ENCODE measurements at regions not wholly inside any gene's neighbourhood (a gene's known extent, or its start where the extent isn't known, plus 50 kb on each side); places are given as distances from the start of the nearest gene placed in this dataset.

- Histone ChIP-seq H3K27me3 (ENCODE audit: control insufficient read depth in 2 of 2, insufficient read depth in 2 of 2, low read length in 2 of 2) (no peaks in the 10 kb centered on the region), H3K4me2 (ENCODE audit: insufficient read depth, low read length) (no peak overlapping the region), H3K27ac (ENCODE audit: insufficient read depth, low read depth, low read length) (no peak overlapping the region), H3K9ac (replicated peaks; ENCODE audit: extremely low read depth, insufficient read depth, low read length) (no peak overlapping the region), H3K79me2 (ENCODE audit: control insufficient read depth, insufficient read depth, low read length) (no peaks in the 10 kb centered on the region), H3K4me1 (ENCODE audit: control insufficient read depth, extremely low read depth, insufficient read depth, low read length) (no peaks in the 10 kb centered on the region), H3K9me3 (replicated peaks; ENCODE audit: control insufficient read depth, insufficient read depth, low read length) (no peaks in the 10 kb centered on the region), H3K4me3 (replicated peaks in 1 of 3; ENCODE audit: insufficient read depth in 1 of 3, low read depth in 1 of 3, low read length in 3 of 3) (no peak overlapping the region), H3K9me1 (replicated peaks; ENCODE audit: control insufficient read depth, extremely low read depth, insufficient read depth, low read length) (no peaks in the 10 kb centered on the region), H4K20me1 (replicated peaks; ENCODE audit: control insufficient read depth, extremely low read depth, insufficient read depth, low read length) (no peaks in the 10 kb centered on the region), H3K36me3 (ENCODE audit: control insufficient read depth in 2 of 2, extremely low read depth in 1 of 2, insufficient read depth in 2 of 2, low read length in 2 of 2) (no peaks in the 10 kb centered on the region), H2AFZ (ENCODE audit: low read depth, low read length) (no peak overlapping the region)
- POLR2A ChIA-PET = no interaction called here
- FAIRE-seq (no peak), DNase-seq (ENCODE audit: low read depth, low spot score) (no peak)
- no peak for TF ChIP-seq MYC (IDR thresholded peaks at IDR 0.05; ENCODE audit: low read depth, low read length)
- TF ChIP-seq, protein P1, sequence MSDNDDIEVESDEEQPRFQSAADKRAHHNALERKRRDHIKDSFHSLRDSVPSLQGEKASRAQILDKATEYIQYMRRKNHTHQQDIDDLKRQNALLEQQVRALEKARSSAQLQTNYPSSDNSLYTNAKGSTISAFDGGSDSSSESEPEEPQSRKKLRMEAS (IDR thresholded peaks at IDR 0.05; ENCODE audit: insufficient read depth, insufficient read length) = no peak
- TF ChIP-seq GATA2 (IDR thresholded peaks at IDR 0.05; ENCODE audit: insufficient read depth, insufficient read length, low read depth, low read length) = no peak
- no peak for TF ChIP-seq POLR2A (IDR thresholded peaks at IDR 0.05; ENCODE audit: low read depth, low read length)
- TF ChIP-seq FOS (IDR thresholded peaks at IDR 0.05; ENCODE audit: borderline replicate concordance, insufficient read depth, low read length) = no peak
- TF ChIP-seq EZH2 (IDR thresholded peaks at IDR 0.05; ENCODE audit: borderline replicate concordance, low read depth, low read length, severe bottlenecking) = no peak
- TF ChIP-seq JUN (IDR thresholded peaks at IDR 0.05; ENCODE audit: borderline replicate concordance, insufficient read depth, insufficient read length, low read depth) = no peak
- TF ChIP-seq POLR2AphosphoS5 (IDR thresholded peaks at IDR 0.05; ENCODE audit: insufficient read depth, low read depth, low read length) = no peak
- TF ChIP-seq CTCF (IDR thresholded peaks at IDR 0.05; ENCODE audit: extremely low read depth in 1 of 2, insufficient read depth in 1 of 2, low read depth in 1 of 2, low read length in 2 of 2) = no peak
- BruUV-seq (replicated peaks) = no TSS peak
- intact Hi-C loops (cut with micrococcal nuclease) = no loop called here
- CTCF ChIA-PET = no interaction called here
- dilution Hi-C loops (cut with MboI; ENCODE audit: extremely low pct_ligation_motif_present, low sequenced_read_pairs) = no loop called here
Observed at GRCh38 chr17:11177340-11177739, 63.7 kb upstream of the SHISA6 start.
